ENCODE measurements at regions not wholly inside any gene's neighbourhood (a gene's known extent, or its start where the extent isn't known, plus 50 kb on each side); places are given as distances from the start of the nearest gene placed in this dataset.

- DNase-seq (ENCODE audit: insufficient read length, low spot score): no peak
These were observed 155.6 kb upstream of the STT3B start for GRCh38 chr3:31377045-31377642.

GRCh38 chr3:31378231-31378630 lies 154.5 kb upstream of the STT3B start:
- no peak for DNase-seq (ENCODE audit: insufficient read length, low spot score)
- TF ChIP-seq CTCF (IDR thresholded peaks at IDR 0.05; ENCODE audit: insufficient read depth, missing control alignments): no peak
- no peak for FAIRE-seq

More at GRCh38 chr3:31377045-31377642, 155.6 kb upstream of the STT3B start:
- FAIRE-seq: no peak
- TF ChIP-seq CTCF (IDR thresholded peaks at IDR 0.05; ENCODE audit: insufficient read depth, missing control alignments): no peak

GRCh38 chr3:31379598-31379997 lies 153.1 kb upstream of the STT3B start:
- no peak for TF ChIP-seq CTCF (IDR thresholded peaks at IDR 0.05; ENCODE audit: insufficient read depth, missing control alignments)
- FAIRE-seq (no peak), DNase-seq (ENCODE audit: insufficient read length, low spot score) (no peak)

GRCh38 chr3:31382856-31383255 lies 149.9 kb upstream of the STT3B start:
- FAIRE-seq: no peak
- no peak for DNase-seq (ENCODE audit: insufficient read length, low spot score)
- no peak for TF ChIP-seq CTCF (IDR thresholded peaks at IDR 0.05; ENCODE audit: insufficient read depth, missing control alignments)

GRCh38 chr3:31384117-31384516 lies 148.6 kb upstream of the STT3B start:
- TF ChIP-seq CTCF (IDR thresholded peaks at IDR 0.05; ENCODE audit: insufficient read depth, missing control alignments): no peak
- FAIRE-seq (no peak), DNase-seq (ENCODE audit: insufficient read length, low spot score) (no peak)

- FAIRE-seq: no peak
- no peak for TF ChIP-seq CTCF (IDR thresholded peaks at IDR 0.05; ENCODE audit: insufficient read depth, missing control alignments)
- no peak for DNase-seq (ENCODE audit: insufficient read length, low spot score)
These were observed 142.8 kb upstream of the STT3B start for GRCh38 chr3:31389939-31390338.

- FAIRE-seq: no peak
- DNase-seq (ENCODE audit: insufficient read length, low spot score): no peak
- no peak for TF ChIP-seq CTCF (IDR thresholded peaks at IDR 0.05; ENCODE audit: insufficient read depth, missing control alignments)
These were observed 142.3 kb upstream of the STT3B start for GRCh38 chr3:31390466-31390865.

Measured in D721Med (cell line).